CD4-positive, alpha-beta memory T cell (primary cell): ENCODE measurements at regions not wholly inside any gene's neighbourhood (a gene's known extent, or its start where the extent isn't known, plus 50 kb on each side); places are given as distances from the start of the nearest gene placed in this dataset.

Source experiments
- CTCF ChIA-PET: fragments of 350-600 bp; sonication (Branson Sonifier 250); formaldehyde crosslinking; loops from one replicate; lab custom pipeline; 2021; ENCODE audit warnings: inconsistent platforms; ENCODE audit not compliant: partially characterized antibody; lab: Charles Lee
- POLR2A ChIA-PET: fragments of 350-600 bp; sonication (Branson Sonifier 250); formaldehyde crosslinking; loops from one replicate; lab custom pipeline; 2021; ENCODE audit not compliant: partially characterized antibody; lab: Charles Lee
- DNase-seq, 5 donors: peaks; one replicate each; pipeline versions ENCODE4 v3.0.0 to v3.0.0-alpha.2; 2020 to 2022; ENCODE audit warnings: mixed read lengths in 1 of 5
- H3K27ac ChIP-seq: one replicate; pipeline ENCODE4 v1.7.0; 2013; ENCODE audit warnings: low read depth, low read length
- H3K27me3 ChIP-seq: 2 replicates; pipeline ENCODE4 v1.7.0; 2013; ENCODE audit warnings: mild to moderate bottlenecking, low read length, moderate library complexity; ENCODE audit not compliant: insufficient read depth
- H3K36me3 ChIP-seq: 2 replicates; pipeline ENCODE4 v1.7.0; 2013; ENCODE audit warnings: mild to moderate bottlenecking, low read length, moderate library complexity; ENCODE audit not compliant: insufficient read depth
- H3K4me1 ChIP-seq: 2 replicates; pipeline ENCODE4 v1.7.0; 2013; ENCODE audit warnings: mild to moderate bottlenecking, low read length, moderate library complexity; ENCODE audit not compliant: insufficient read depth
- H3K4me3 ChIP-seq, 2 donors: one replicate each; pipeline ENCODE4 v1.7.0; 2013; ENCODE audit warnings: low read length in 2 of 2, mild to moderate bottlenecking in 1 of 2
- H3K9me3 ChIP-seq, 2 donors: one replicate each; pipeline ENCODE4 v1.7.0; 2013; ENCODE audit warnings: low read length in 2 of 2, control low read depth in 1 of 2; ENCODE audit not compliant: control insufficient read depth in 1 of 2
- H3K27ac Mint-ChIP-seq, 7 donors: one replicate each; pipeline ENCODE4 v1.8.0; 2020 to 2021; ENCODE audit warnings: mixed read lengths in 7 of 7, mild to moderate bottlenecking in 6 of 7, inconsistent platforms in 3 of 7, moderate library complexity in 3 of 7
- H3K27me3 Mint-ChIP-seq, 2 donors: one replicate each; pipeline ENCODE4 v1.8.0; 2020 to 2021; ENCODE audit warnings: mixed read lengths in 2 of 2
- H3K36me3 Mint-ChIP-seq, 2 donors: one replicate each; pipeline ENCODE4 v1.8.0; 2020 to 2021; ENCODE audit warnings: mixed read lengths in 2 of 2, inconsistent platforms in 1 of 2, mild to moderate bottlenecking in 1 of 2
- H3K4me1 Mint-ChIP-seq, 4 donors: one replicate each; pipeline ENCODE4 v1.8.0; 2020 to 2021; ENCODE audit warnings: mixed read lengths in 4 of 4, mild to moderate bottlenecking in 1 of 4
- H3K4me3 Mint-ChIP-seq, 8 donors: one replicate each; pipeline ENCODE4 v1.8.0; 2020 to 2021; ENCODE audit warnings: mixed read lengths in 8 of 8, mild to moderate bottlenecking in 7 of 8, moderate library complexity in 6 of 8, inconsistent platforms in 3 of 8
- H3K9me3 Mint-ChIP-seq, 8 donors: one replicate each; pipeline ENCODE4 v1.8.0; 2020 to 2021; ENCODE audit warnings: mixed read lengths in 8 of 8, mild to moderate bottlenecking in 5 of 8, inconsistent platforms in 3 of 8, moderate library complexity in 1 of 8
- intact Hi-C: fragments of 100-400 bp; cut with micrococcal nuclease; formaldehyde crosslinking; loops from one replicate; pipeline ENCODE4 v1.15.1; 2023

GRCh38 chr13:88183440-88183839 lies 512.3 kb downstream of the SLITRK5 start:
- Histone ChIP-seq H3K9me3 (no peaks in the 10 kb centered on the region), H3K4me1 (no peaks in the 10 kb centered on the region), H3K27me3 (no peaks in the 10 kb centered on the region), H3K27ac (no peak overlapping the region), H3K4me3 (no peak overlapping the region), H3K36me3 (no peaks in the 10 kb centered on the region)
- ChIA-PET CTCF (no interaction called here), POLR2A (no interaction called here)
- H3K27me3 Mint-ChIP-seq: no peaks in the 10 kb centered on the region
- peaks cover 0 to 17% (median 4%) of the 10 kb centered on the region in 8 donors for H3K9me3 Mint-ChIP-seq
- intact Hi-C loops: no loop called here
- no peaks in the 10 kb centered on the region for H3K4me1 Mint-ChIP-seq
- H3K4me3 Mint-ChIP-seq: no peak overlapping the region
- no peak overlapping the region for H3K27ac Mint-ChIP-seq
- no peaks in the 10 kb centered on the region for H3K36me3 Mint-ChIP-seq
- no peak for DNase-seq

GRCh38 chr13:88188986-88189385 lies 517.8 kb downstream of the SLITRK5 start:
- Histone ChIP-seq H3K4me3 (no peak overlapping the region), H3K4me1 (no peaks in the 10 kb centered on the region), H3K27me3 (no peaks in the 10 kb centered on the region), H3K36me3 (no peaks in the 10 kb centered on the region), H3K9me3 (no peaks in the 10 kb centered on the region), H3K27ac (no peak overlapping the region)
- Mint-ChIP-seq H3K27ac (no peak overlapping the region), H3K27me3 (no peaks in the 10 kb centered on the region), H3K4me3 (no peak overlapping the region), H3K9me3 (peaks cover 2 to 14% (median 8%) of the 10 kb centered on the region in 8 donors), H3K4me1 (no peaks in the 10 kb centered on the region), H3K36me3 (no peaks in the 10 kb centered on the region)
- ChIA-PET CTCF (interaction anchor here (0.6 kb wide), 1 partner anchor 36 kb away, joined by 3 read pairs; no protein-coding TSS in a partner anchor), POLR2A (no interaction called here)
- no peak for DNase-seq
- intact Hi-C loops: no loop called here

- Mint-ChIP-seq H3K4me1 (no peaks in the 10 kb centered on the region), H3K36me3 (no peaks in the 10 kb centered on the region), H3K27ac (no peak overlapping the region), H3K4me3 (no peak overlapping the region), H3K27me3 (no peaks in the 10 kb centered on the region), H3K9me3 (peaks cover 2 to 12% (median 6%) of the 10 kb centered on the region in 8 donors)
- DNase-seq: no peak
- no peaks in the 10 kb centered on the region for H3K4me1 ChIP-seq
- H3K9me3 ChIP-seq: no peaks in the 10 kb centered on the region
- ChIA-PET CTCF (no interaction called here), POLR2A (no interaction called here)
- intact Hi-C loops: no loop called here
- H3K27me3 ChIP-seq: no peaks in the 10 kb centered on the region
- no peaks in the 10 kb centered on the region for H3K36me3 ChIP-seq
- H3K4me3 ChIP-seq: no peak overlapping the region
- no peak overlapping the region for H3K27ac ChIP-seq
Measured at GRCh38 chr13:88189728-88190127, 518.6 kb downstream of the SLITRK5 start.

GRCh38 chr13:88196106-88196505 lies 524.9 kb downstream of the SLITRK5 start:
- H3K27ac Mint-ChIP-seq: no peak overlapping the region
- ChIA-PET POLR2A (no interaction called here), CTCF (no interaction called here)
- H3K9me3 Mint-ChIP-seq: peaks cover 0 to 32% (median 15%) of the 10 kb centered on the region in 8 donors
- H3K27me3 Mint-ChIP-seq: no peaks in the 10 kb centered on the region
- Histone ChIP-seq H3K27me3 (no peaks in the 10 kb centered on the region), H3K27ac (no peak overlapping the region), H3K9me3 (peaks cover 0 to 3% of the 10 kb centered on the region in 2 donors), H3K36me3 (no peaks in the 10 kb centered on the region), H3K4me1 (no peaks in the 10 kb centered on the region), H3K4me3 (no peak overlapping the region)
- H3K4me1 Mint-ChIP-seq: no peaks in the 10 kb centered on the region
- DNase-seq: no peak
- no peak overlapping the region for H3K4me3 Mint-ChIP-seq
- H3K36me3 Mint-ChIP-seq: no peaks in the 10 kb centered on the region
- intact Hi-C loops: no loop called here

- Mint-ChIP-seq H3K27ac (no peak overlapping the region), H3K4me3 (no peak overlapping the region), H3K4me1 (no peaks in the 10 kb centered on the region), H3K36me3 (no peaks in the 10 kb centered on the region), H3K27me3 (no peaks in the 10 kb centered on the region), H3K9me3 (peaks cover 0 to 10% (median 7%) of the 10 kb centered on the region in 8 donors)
- no peaks in the 10 kb centered on the region for H3K4me1 ChIP-seq
- DNase-seq: no peak
- CTCF ChIA-PET: no interaction called here
- POLR2A ChIA-PET: no interaction called here
- intact Hi-C loops: no loop called here
- no peak overlapping the region for H3K4me3 ChIP-seq
- H3K36me3 ChIP-seq: no peaks in the 10 kb centered on the region
- H3K9me3 ChIP-seq: no peaks in the 10 kb centered on the region
- no peaks in the 10 kb centered on the region for H3K27me3 ChIP-seq
- H3K27ac ChIP-seq: no peak overlapping the region
Measured at GRCh38 chr13:88217372-88217771, 546.2 kb downstream of the SLITRK5 start.

GRCh38 chr13:88217883-88218282 lies 546.7 kb downstream of the SLITRK5 start:
- POLR2A ChIA-PET: no interaction called here
- no peak overlapping the region for H3K27ac Mint-ChIP-seq

GRCh38 chr13:88223958-88224357 lies 552.8 kb downstream of the SLITRK5 start:
- ChIA-PET CTCF (no interaction called here), POLR2A (no interaction called here)
- Histone ChIP-seq H3K9me3 (no peaks in the 10 kb centered on the region), H3K27me3 (no peaks in the 10 kb centered on the region), H3K4me3 (no peak overlapping the region), H3K27ac (no peak overlapping the region), H3K36me3 (no peaks in the 10 kb centered on the region), H3K4me1 (no peaks in the 10 kb centered on the region)
- Mint-ChIP-seq H3K27ac (no peak overlapping the region), H3K27me3 (no peaks in the 10 kb centered on the region), H3K36me3 (no peaks in the 10 kb centered on the region), H3K4me3 (no peak overlapping the region), H3K9me3 (peaks cover 2 to 29% (median 9%) of the 10 kb centered on the region in 8 donors), H3K4me1 (no peaks in the 10 kb centered on the region)
- intact Hi-C loops: no loop called here
- DNase-seq: no peak

More at GRCh38 chr13:88217883-88218282, 546.7 kb downstream of the SLITRK5 start:
- H3K4me1 ChIP-seq: no peaks in the 10 kb centered on the region
- H3K9me3 ChIP-seq: no peaks in the 10 kb centered on the region
- H3K36me3 ChIP-seq: no peaks in the 10 kb centered on the region
- H3K4me3 Mint-ChIP-seq: no peak overlapping the region
- no peak for DNase-seq
- no peaks in the 10 kb centered on the region for H3K27me3 ChIP-seq
- H3K36me3 Mint-ChIP-seq: no peaks in the 10 kb centered on the region
- no peaks in the 10 kb centered on the region for H3K4me1 Mint-ChIP-seq
- CTCF ChIA-PET: no interaction called here
- H3K27me3 Mint-ChIP-seq: no peaks in the 10 kb centered on the region
- peaks cover 0 to 10% (median 7%) of the 10 kb centered on the region in 8 donors for H3K9me3 Mint-ChIP-seq
- H3K27ac ChIP-seq: no peak overlapping the region
- H3K4me3 ChIP-seq: no peak overlapping the region
- intact Hi-C loops: no loop called here

GRCh38 chr13:88235441-88235840 lies 564.3 kb downstream of the SLITRK5 start:
- Mint-ChIP-seq H3K36me3 (no peaks in the 10 kb centered on the region), H3K27ac (no peak overlapping the region)

More at GRCh38 chr13:88235441-88235840, 564.3 kb downstream of the SLITRK5 start:
- Mint-ChIP-seq H3K4me3 (no peak overlapping the region), H3K9me3 (peaks cover 0 to 13% (median 6%) of the 10 kb centered on the region in 8 donors), H3K27me3 (no peaks in the 10 kb centered on the region), H3K4me1 (no peaks in the 10 kb centered on the region)
- H3K27me3 ChIP-seq: no peaks in the 10 kb centered on the region
- no peaks in the 10 kb centered on the region for H3K4me1 ChIP-seq
- H3K4me3 ChIP-seq: no peak overlapping the region
- no peaks in the 10 kb centered on the region for H3K9me3 ChIP-seq
- CTCF ChIA-PET: no interaction called here
- no peak overlapping the region for H3K27ac ChIP-seq
- DNase-seq: no peak
- no peaks in the 10 kb centered on the region for H3K36me3 ChIP-seq
- POLR2A ChIA-PET: no interaction called here
- intact Hi-C loops: no loop called here
